Astrocyte (in vitro differentiated cells and primary cell): ENCODE measurements at regions not wholly inside any gene's neighbourhood (a gene's known extent, or its start where the extent isn't known, plus 50 kb on each side); places are given as distances from the start of the nearest gene placed in this dataset.

Source experiments
- CTCF ChIP-seq: IDR thresholded peaks from 2 replicates; pipeline ENCODE4 v1.5.1; 2011; ENCODE audit warnings: low read depth, mild to moderate bottlenecking, inconsistent platforms, low read length, moderate library complexity; ENCODE audit not compliant: insufficient read depth
- EZH2 ChIP-seq: IDR thresholded peaks from 2 replicates; pipeline ENCODE4 v1.6.1; 2012; ENCODE audit warnings: mild to moderate bottlenecking, low read length, inconsistent platforms; ENCODE audit not compliant: insufficient read depth

- no peak for TF ChIP-seq CTCF
- TF ChIP-seq EZH2, result no peak
Measured at GRCh38 chr3:29201604-29202003, 79.3 kb upstream of the RBMS3 start.
